22Rv1 (cell line): ENCODE measurements at regions not wholly inside any gene's neighbourhood (a gene's known extent, or its start where the extent isn't known, plus 50 kb on each side); places are given as distances from the start of the nearest gene placed in this dataset.

Experiments
- CTCF ChIP-seq: fragments of 450-650 bp; IDR thresholded peaks from 2 replicates; pipeline ENCODE4 v1.5.1; 2017; ENCODE audit warnings: mild to moderate bottlenecking
- ZFX ChIP-seq: fragments of 450-650 bp; IDR thresholded peaks from 2 replicates; pipeline ENCODE4 v1.6.1; 2017; ENCODE audit warnings: antibody characterized with exemption, borderline replicate concordance

- no peak for TF ChIP-seq CTCF
- TF ChIP-seq ZFX, result no peak
These were observed 390.6 kb downstream of the CDH9 start for GRCh38 chr5:26647781-26648180.
